ENCODE measurements at regions not wholly inside any gene's neighbourhood (a gene's known extent, or its start where the extent isn't known, plus 50 kb on each side); places are given as distances from the start of the nearest gene placed in this dataset.
"Not testable (repeated sequence)": the region's sequence is repeated elsewhere in the genome, so short reads cannot be mapped to it uniquely, and the experiment has no call there.

DNA sequence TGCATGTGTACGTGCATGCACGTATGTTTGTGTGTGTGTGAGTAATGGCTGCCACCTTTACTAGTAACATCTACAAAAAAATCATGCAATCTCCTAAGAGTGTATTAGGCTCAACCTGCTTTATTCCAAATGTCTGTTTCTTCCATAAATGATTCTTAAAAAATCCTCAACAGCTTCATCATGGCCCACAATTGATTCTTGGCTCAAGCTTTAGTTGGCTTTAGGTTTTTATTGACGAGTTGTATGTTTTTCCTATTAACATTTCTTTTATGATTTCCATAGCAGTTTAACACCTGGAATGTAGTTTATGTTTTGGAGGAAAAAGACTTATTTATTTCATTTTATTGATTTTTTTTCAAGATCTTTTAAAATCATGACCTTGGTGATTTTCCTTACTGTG is 121.9 kb upstream of the RAB18 start:
- Histone ChIP-seq H3K36me3 (no peaks in the 10 kb centered on the region), H3K27ac (no peak overlapping the region), H3K27me3 (no peaks in the 10 kb centered on the region), H3K4me3 (no peak overlapping the region), H3K9ac (ENCODE audit: low read depth in 2 of 2, low read length in 2 of 2) (no peak overlapping the region), H3K4me1 (no peaks in the 10 kb centered on the region), H3K9me3 (no peaks in the 10 kb centered on the region)
- TF ChIP-seq, protein P1, sequence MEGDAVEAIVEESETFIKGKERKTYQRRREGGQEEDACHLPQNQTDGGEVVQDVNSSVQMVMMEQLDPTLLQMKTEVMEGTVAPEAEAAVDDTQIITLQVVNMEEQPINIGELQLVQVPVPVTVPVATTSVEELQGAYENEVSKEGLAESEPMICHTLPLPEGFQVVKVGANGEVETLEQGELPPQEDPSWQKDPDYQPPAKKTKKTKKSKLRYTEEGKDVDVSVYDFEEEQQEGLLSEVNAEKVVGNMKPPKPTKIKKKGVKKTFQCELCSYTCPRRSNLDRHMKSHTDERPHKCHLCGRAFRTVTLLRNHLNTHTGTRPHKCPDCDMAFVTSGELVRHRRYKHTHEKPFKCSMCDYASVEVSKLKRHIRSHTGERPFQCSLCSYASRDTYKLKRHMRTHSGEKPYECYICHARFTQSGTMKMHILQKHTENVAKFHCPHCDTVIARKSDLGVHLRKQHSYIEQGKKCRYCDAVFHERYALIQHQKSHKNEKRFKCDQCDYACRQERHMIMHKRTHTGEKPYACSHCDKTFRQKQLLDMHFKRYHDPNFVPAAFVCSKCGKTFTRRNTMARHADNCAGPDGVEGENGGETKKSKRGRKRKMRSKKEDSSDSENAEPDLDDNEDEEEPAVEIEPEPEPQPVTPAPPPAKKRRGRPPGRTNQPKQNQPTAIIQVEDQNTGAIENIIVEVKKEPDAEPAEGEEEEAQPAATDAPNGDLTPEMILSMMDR (IDR thresholded peaks at IDR 0.05) = no peak
- intact Hi-C loops (cut with DNase I) = no loop called here
- no peak for DNase-seq

DNA sequence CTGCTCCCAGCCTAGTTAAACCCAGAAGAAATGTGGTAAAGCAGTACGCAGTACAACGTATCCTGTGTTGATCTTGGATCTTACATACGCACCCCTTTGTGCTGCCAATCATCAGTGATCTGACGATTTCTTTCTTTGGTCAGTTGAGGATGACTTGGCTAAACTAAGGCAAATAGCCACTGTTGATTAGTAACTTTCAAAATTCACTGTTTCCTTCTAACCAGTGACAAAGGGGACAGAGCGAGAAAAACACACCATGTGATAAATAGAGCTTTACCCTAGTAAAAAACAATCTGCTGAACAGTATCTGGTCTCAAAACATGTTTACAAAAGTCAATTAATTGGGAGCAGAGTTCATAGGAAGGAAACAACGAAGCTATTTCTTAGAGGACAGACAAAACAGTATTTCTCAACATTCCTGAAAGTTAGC is 123.2 kb upstream of the RAB18 start:
- Histone ChIP-seq H3K27me3 (no peaks in the 10 kb centered on the region), H3K9ac (ENCODE audit: low read depth in 2 of 2, low read length in 2 of 2) (no peak overlapping the region), H3K4me3 (no peak overlapping the region), H3K27ac (no peak overlapping the region), H3K4me1 (no peaks in the 10 kb centered on the region), H3K36me3 (no peaks in the 10 kb centered on the region), H3K9me3 (no peaks in the 10 kb centered on the region)
- intact Hi-C loops (cut with DNase I) = no loop called here
- no peak for DNase-seq
- TF ChIP-seq, protein P1 (IDR thresholded peaks at IDR 0.05) = no peak

DNA sequence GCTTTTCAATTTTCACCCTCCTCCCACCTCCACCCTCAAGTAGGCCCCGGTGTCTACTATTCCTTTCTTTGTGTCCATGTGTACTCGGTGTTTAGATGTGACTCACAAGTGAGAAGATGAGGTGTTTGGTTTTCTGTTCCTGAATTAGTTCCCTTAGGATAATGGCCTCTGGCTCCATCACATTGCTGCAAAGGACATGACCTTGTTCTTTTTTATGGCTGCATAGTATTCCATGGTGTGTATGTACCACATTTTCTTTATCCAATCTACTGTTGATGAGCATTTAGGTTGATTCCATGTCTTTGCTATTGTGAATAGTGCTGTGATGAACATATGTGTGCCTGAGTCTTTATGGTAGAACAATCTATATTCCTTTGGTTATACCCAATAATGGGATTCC is 125.1 kb upstream of the RAB18 start:
- intact Hi-C loops (cut with DNase I); H3K9ac ChIP-seq (ENCODE audit: low read depth in 2 of 2, low read length in 2 of 2); H3K36me3 ChIP-seq; H3K4me3 ChIP-seq; H3K9me3 ChIP-seq; H3K27ac ChIP-seq; H3K27me3 ChIP-seq; DNase-seq; H3K4me1 ChIP-seq: not testable (repeated sequence)

DNA sequence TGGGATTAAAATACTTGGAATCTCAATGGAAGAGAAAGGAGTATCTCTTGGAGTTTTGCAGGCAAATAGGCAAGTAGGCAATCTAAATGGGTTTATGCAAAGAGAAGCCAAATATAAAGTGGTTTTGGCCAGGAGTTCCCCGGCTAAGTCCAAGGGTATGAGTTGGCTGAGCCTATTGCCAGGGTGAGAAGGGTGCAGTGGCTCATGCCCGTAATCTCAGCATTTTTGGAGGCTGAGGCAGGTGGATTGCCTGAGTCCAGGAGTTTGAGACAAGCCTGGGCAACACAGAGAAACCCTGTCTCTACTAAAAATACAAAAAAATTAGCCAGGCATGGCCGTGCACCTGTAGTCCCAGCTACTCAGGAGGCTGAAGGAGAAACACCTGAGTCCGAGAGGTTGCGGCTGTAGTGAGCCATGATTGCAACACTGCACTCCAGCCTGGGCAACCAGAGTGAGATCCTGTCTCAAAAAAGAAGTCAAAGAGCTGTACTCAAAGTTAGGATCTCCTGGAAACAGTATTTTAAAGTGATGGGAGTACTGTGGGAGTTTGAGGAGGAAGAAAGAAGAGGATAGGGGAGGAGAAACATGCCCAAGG is 130.4 kb upstream of the RAB18 start:
- Histone ChIP-seq H3K9ac (ENCODE audit: low read depth in 2 of 2, low read length in 2 of 2) (no peak overlapping the region), H3K27me3 (no peaks in the 10 kb centered on the region), H3K36me3 (no peaks in the 10 kb centered on the region), H3K27ac (no peak overlapping the region), H3K4me3 (no peak overlapping the region), H3K9me3 (no peaks in the 10 kb centered on the region), H3K4me1 (no peaks in the 10 kb centered on the region)
- DNase-seq = no peak
- intact Hi-C loops (cut with DNase I) = no loop called here
- TF ChIP-seq, protein P1 (IDR thresholded peaks at IDR 0.05) = no peak

DNA sequence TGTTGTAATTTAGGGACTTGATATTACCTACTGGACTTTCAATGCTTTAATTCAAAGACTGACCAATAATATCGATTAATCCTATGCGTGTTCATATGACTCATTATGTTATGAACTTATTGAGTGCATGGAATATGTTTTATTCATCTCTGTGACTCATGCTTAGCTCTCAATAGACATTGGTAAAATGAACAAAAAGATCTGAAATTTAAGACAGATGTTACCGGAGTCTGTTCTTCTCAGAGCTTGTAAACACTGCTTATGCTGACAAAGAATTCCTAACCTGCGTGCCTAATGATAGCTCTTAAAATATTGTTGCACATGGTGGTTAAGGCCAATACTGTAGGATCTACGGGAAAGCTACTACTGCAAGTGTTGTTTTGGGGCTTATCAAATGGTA is 131.5 kb upstream of the ACBD5 start:
- H3K27ac ChIP-seq = no peak overlapping the region
- TF ChIP-seq, protein P1 (IDR thresholded peaks at IDR 0.05) = no peak
- H3K4me3 ChIP-seq = no peak overlapping the region
- H3K4me1 ChIP-seq = no peaks in the 10 kb centered on the region
- H3K9ac ChIP-seq (ENCODE audit: low read depth in 2 of 2, low read length in 2 of 2) = no peak overlapping the region
- no peaks in the 10 kb centered on the region for H3K27me3 ChIP-seq
- no peak for DNase-seq
- intact Hi-C loops (cut with DNase I) = no loop called here
- H3K36me3 ChIP-seq = no peaks in the 10 kb centered on the region
- no peaks in the 10 kb centered on the region for H3K9me3 ChIP-seq

DNA sequence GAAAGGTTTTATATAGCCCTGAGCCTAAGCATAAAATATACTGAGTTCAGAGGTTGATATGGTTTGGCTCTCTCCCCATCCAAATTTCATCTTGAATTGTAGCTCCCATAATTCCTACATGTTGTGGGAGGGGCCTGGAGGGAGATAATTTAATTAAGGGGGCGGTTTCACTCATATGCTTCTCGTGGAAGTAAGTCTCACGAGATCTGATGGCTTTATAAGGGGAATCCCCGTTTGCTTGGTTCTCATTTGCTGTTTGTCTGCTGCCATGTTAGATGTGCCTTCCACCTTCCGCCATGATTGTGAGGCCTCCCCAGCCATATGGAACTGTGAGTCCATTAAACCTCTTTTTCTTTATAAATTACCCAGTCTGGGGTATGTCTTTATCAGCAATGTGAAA is 130.8 kb upstream of the ACBD5 start:
- H3K9ac ChIP-seq (ENCODE audit: low read depth in 2 of 2, low read length in 2 of 2); intact Hi-C loops (cut with DNase I); H3K27ac ChIP-seq; H3K9me3 ChIP-seq; H3K36me3 ChIP-seq; H3K27me3 ChIP-seq; H3K4me1 ChIP-seq; DNase-seq; H3K4me3 ChIP-seq: not testable (repeated sequence)
